Uterus (tissue), 3 donors: ENCODE measurements at regions not wholly inside any gene's neighbourhood (a gene's known extent, or its start where the extent isn't known, plus 50 kb on each side); places are given as distances from the start of the nearest gene placed in this dataset.

Source experiments
- DNase-seq, 2 donors: peaks; one replicate each; pipeline ENCODE4 v3.0.0-alpha.2; 2019 to 2020
- H3K27ac ChIP-seq, 2 donors: fragments of 200-600 bp; sonication (generic); 1 replicate in 1 of 2; 2 replicates in 1 of 2; pipeline ENCODE4 v1.5.1; 2016 to 2018
- H3K27me3 ChIP-seq, 2 donors: fragments of 200-600 bp; sonication (generic); one replicate each; pipeline ENCODE4 v1.5.1; 2018 to 2019; ENCODE audit warnings: control low read depth in 1 of 2
- H3K36me3 ChIP-seq, 2 donors: fragments of 200-600 bp; sonication (generic); one replicate each; pipeline ENCODE4 v1.5.1; 2019; ENCODE audit warnings: control low read depth in 1 of 2
- H3K4me1 ChIP-seq, 2 donors: fragments of 200-600 bp; sonication (generic); one replicate each; pipeline ENCODE4 v1.5.1; 2018 to 2019; ENCODE audit warnings: control low read depth in 1 of 2
- H3K4me3 ChIP-seq, 2 donors: fragments of 200-600 bp; sonication (generic); 1 replicate in 1 of 2; 2 replicates in 1 of 2; pipeline ENCODE4 v1.5.1; 2018 to 2019; ENCODE audit warnings: mild to moderate bottlenecking in 1 of 2
- H3K9me3 ChIP-seq, 2 donors: fragments of 200-600 bp; sonication (generic); one replicate each; pipeline ENCODE4 v1.5.1; 2019; ENCODE audit warnings: control low read depth in 1 of 2
- CTCF ChIP-seq, 4 experiments: fragments of 200-600 bp in 2 of 4; fragments of 450-650 bp in 2 of 4; sonication (generic) in 2 of 4; IDR thresholded peaks; one replicate each; pipeline ENCODE4 v1.5.1; 2016 to 2019; ENCODE audit warnings: antibody characterized with exemption in 4 of 4, mild to moderate bottlenecking in 2 of 4, moderate library complexity in 1 of 4
- POLR2A ChIP-seq, 2 donors: fragments of 450-650 bp; IDR thresholded peaks; one replicate each; pipeline ENCODE4 v1.6.1; 2016; ENCODE audit warnings: antibody characterized with exemption in 2 of 2, mild to moderate bottlenecking in 1 of 2, moderate library complexity in 1 of 2
- intact Hi-C: fragments of 100-400 bp; cut with DNase I; formaldehyde crosslinking; loops from one replicate; pipeline ENCODE4 v1.15.1; 2023; ENCODE audit warnings: low total_unique reads
- donor health status: DM: yes; HTN: yes; CAD: no.

- Histone ChIP-seq H3K4me1 (no peaks in the 10 kb centered on the region), H3K9me3 (no peaks in the 10 kb centered on the region), H3K36me3 (no peaks in the 10 kb centered on the region), H3K27me3 (no peaks in the 10 kb centered on the region), H3K4me3 (no peak overlapping the region), H3K27ac (no peak overlapping the region)
- no peak for DNase-seq
- intact Hi-C loops, result no loop called here
- TF ChIP-seq CTCF (IDR thresholded peaks at IDR 0.05) (no peak), POLR2A (IDR thresholded peaks at IDR 0.05) (no peak)
Observed at GRCh38 chr9:135272608-135273007, 185.1 kb downstream of the OLFM1 start.

- H3K4me3 ChIP-seq, result no peak overlapping the region
- H3K27me3 ChIP-seq, result no peaks in the 10 kb centered on the region
- no peaks in the 10 kb centered on the region for H3K4me1 ChIP-seq
- DNase-seq, result no peak
- intact Hi-C loops, result no loop called here
- TF ChIP-seq CTCF (IDR thresholded peaks at IDR 0.05), result no peak
- no peak overlapping the region for H3K27ac ChIP-seq
- no peaks in the 10 kb centered on the region for H3K9me3 ChIP-seq
- H3K36me3 ChIP-seq, result no peaks in the 10 kb centered on the region
Observed at GRCh38 chr9:135273008-135273407, 185.5 kb downstream of the OLFM1 start.

- H3K4me1 ChIP-seq, result no peaks in the 10 kb centered on the region
- no peak for DNase-seq
- TF ChIP-seq POLR2A (IDR thresholded peaks at IDR 0.05) (no peak), CTCF (IDR thresholded peaks at IDR 0.05) (no peak)
- no peaks in the 10 kb centered on the region for H3K27me3 ChIP-seq
- no peak overlapping the region for H3K4me3 ChIP-seq
- no peak overlapping the region for H3K27ac ChIP-seq
- no peaks in the 10 kb centered on the region for H3K36me3 ChIP-seq
- H3K9me3 ChIP-seq, result no peaks in the 10 kb centered on the region
- intact Hi-C loops, result no loop called here
Observed at GRCh38 chr9:135275163-135275562, 187.7 kb downstream of the OLFM1 start.

GRCh38 chr9:135275571-135276289 is 188.3 kb downstream of the OLFM1 start:
- H3K36me3 ChIP-seq, result no peaks in the 10 kb centered on the region
- TF ChIP-seq POLR2A (IDR thresholded peaks at IDR 0.05), result no peak
- no peak for TF ChIP-seq CTCF (IDR thresholded peaks at IDR 0.05)
- H3K4me3 ChIP-seq, result no peak overlapping the region
- H3K4me1 ChIP-seq, result no peaks in the 10 kb centered on the region
- no peaks in the 10 kb centered on the region for H3K27me3 ChIP-seq
- DNase-seq, result no peak
- intact Hi-C loops, result no loop called here
- no peaks in the 10 kb centered on the region for H3K9me3 ChIP-seq
- H3K27ac ChIP-seq, result no peak overlapping the region

GRCh38 chr9:135277219-135278201 is 190.0 kb downstream of the OLFM1 start:
- H3K9me3 ChIP-seq, result no peaks in the 10 kb centered on the region
- H3K4me3 ChIP-seq, result no peak overlapping the region
- H3K36me3 ChIP-seq, result no peaks in the 10 kb centered on the region
- intact Hi-C loops, result no loop called here
- H3K27me3 ChIP-seq, result no peaks in the 10 kb centered on the region
- TF ChIP-seq POLR2A (IDR thresholded peaks at IDR 0.05), result no peak
- no peak for TF ChIP-seq CTCF (IDR thresholded peaks at IDR 0.05)
- H3K4me1 ChIP-seq, result peaks cover 0 to 5% of the 10 kb centered on the region in 2 donors
- H3K27ac ChIP-seq, result no peak overlapping the region
- no peak for DNase-seq
